ENCODE measurements at regions not wholly inside any gene's neighbourhood (a gene's known extent, or its start where the extent isn't known, plus 50 kb on each side); places are given as distances from the start of the nearest gene placed in this dataset.

DNA sequence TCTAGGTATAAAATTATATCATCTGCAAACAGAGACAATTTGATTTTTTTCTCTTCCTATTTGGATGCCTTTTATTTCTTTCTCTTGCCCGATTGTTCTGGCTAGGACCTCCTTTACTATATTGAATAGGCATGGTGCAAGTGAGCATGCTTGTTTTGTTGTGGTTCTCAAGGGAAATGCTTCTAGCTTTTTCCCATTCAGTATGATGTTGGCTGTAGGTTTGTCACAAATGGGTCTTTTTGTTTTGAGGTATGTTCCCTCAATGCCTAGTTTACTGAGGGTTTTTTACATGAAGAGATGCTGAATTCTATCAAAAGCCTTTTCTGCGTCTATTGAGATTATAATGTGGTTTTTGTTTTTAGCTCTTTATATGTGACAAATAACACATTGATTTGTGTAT is 198.2 kb upstream of the GHR start:
- DNase-seq (ENCODE audit: extremely low spot score) = no peak
- TF ChIP-seq, protein P1, sequence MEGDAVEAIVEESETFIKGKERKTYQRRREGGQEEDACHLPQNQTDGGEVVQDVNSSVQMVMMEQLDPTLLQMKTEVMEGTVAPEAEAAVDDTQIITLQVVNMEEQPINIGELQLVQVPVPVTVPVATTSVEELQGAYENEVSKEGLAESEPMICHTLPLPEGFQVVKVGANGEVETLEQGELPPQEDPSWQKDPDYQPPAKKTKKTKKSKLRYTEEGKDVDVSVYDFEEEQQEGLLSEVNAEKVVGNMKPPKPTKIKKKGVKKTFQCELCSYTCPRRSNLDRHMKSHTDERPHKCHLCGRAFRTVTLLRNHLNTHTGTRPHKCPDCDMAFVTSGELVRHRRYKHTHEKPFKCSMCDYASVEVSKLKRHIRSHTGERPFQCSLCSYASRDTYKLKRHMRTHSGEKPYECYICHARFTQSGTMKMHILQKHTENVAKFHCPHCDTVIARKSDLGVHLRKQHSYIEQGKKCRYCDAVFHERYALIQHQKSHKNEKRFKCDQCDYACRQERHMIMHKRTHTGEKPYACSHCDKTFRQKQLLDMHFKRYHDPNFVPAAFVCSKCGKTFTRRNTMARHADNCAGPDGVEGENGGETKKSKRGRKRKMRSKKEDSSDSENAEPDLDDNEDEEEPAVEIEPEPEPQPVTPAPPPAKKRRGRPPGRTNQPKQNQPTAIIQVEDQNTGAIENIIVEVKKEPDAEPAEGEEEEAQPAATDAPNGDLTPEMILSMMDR (IDR thresholded peaks at IDR 0.05; ENCODE audit: control extremely low read depth, extremely low read depth, low read depth, missing control alignments) = no peak
- ChIA-PET POLR2A (no interaction called here), CTCF (no interaction called here)

- DNase-seq (ENCODE audit: extremely low spot score) = no peak
- ChIA-PET POLR2A (no interaction called here), CTCF (interaction anchor here (0.7 kb wide), 1 partner anchor 10 kb away, joined by 3 read pairs; no protein-coding TSS in a partner anchor)
- TF ChIP-seq, protein P1 (IDR thresholded peaks at IDR 0.05; ENCODE audit: control extremely low read depth, extremely low read depth, low read depth, missing control alignments) = no peak
These were observed 195.0 kb upstream of the GHR start for GRCh38 chr5:42228279-42228678.

DNA sequence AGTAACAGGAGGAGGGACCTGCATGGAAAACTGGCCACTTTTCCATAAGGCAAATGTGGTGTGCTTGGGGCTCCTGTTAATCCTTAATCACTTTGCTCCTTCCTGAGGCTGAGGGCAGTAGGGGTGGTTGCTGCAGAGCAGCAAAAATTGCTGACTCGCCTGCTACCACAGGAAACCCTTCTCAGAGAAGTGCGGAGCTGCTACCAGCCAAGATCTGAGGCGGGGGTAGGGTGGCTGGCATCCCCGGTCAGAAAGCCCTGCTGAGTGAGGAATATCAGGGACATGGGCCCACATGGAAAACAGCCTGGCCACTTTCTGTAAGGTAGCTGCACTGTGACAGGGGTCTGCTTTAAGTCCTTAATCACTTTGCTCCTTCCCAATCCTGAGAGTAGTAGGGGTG is 192.4 kb upstream of the GHR start:
- POLR2A ChIA-PET = no interaction called here
- no peak for DNase-seq (ENCODE audit: extremely low spot score)
- TF ChIP-seq, protein P1 (IDR thresholded peaks at IDR 0.05; ENCODE audit: control extremely low read depth, extremely low read depth, low read depth, missing control alignments) = no peak
- CTCF ChIA-PET = interaction anchor here (0.9 to 1.2 kb wide), 2 partner anchors 9 to 11 kb away, joined by 3 read pairs; no protein-coding TSS in a partner anchor

GRCh38 chr5:42235241-42235640 is 188.0 kb upstream of the GHR start:
- ChIA-PET CTCF (interaction anchor here (1.5 kb wide), 1 partner anchor 21 kb away, joined by 3 read pairs; no protein-coding TSS in a partner anchor), POLR2A (no interaction called here)
- TF ChIP-seq, protein P1 (IDR thresholded peaks at IDR 0.05; ENCODE audit: control extremely low read depth, extremely low read depth, low read depth, missing control alignments) = no peak
- no peak for DNase-seq (ENCODE audit: extremely low spot score)

- ChIA-PET POLR2A (no interaction called here), CTCF (interaction anchor here (1.5 kb wide), 1 partner anchor 21 kb away, joined by 3 read pairs; no protein-coding TSS in a partner anchor)
- TF ChIP-seq, protein P1 (IDR thresholded peaks at IDR 0.05; ENCODE audit: control extremely low read depth, extremely low read depth, low read depth, missing control alignments) = no peak
- DNase-seq (ENCODE audit: extremely low spot score) = no peak
These were observed 187.4 kb upstream of the GHR start for GRCh38 chr5:42235837-42236236.

- ChIA-PET POLR2A (no interaction called here), CTCF (no interaction called here)
- TF ChIP-seq, protein P1 (IDR thresholded peaks at IDR 0.05; ENCODE audit: control extremely low read depth, extremely low read depth, low read depth, missing control alignments) = no peak
- no peak for DNase-seq (ENCODE audit: extremely low spot score)
These were observed 181.6 kb upstream of the GHR start for GRCh38 chr5:42241636-42242035.

- ChIA-PET POLR2A (no interaction called here), CTCF (interaction anchor here (1.1 kb wide), 1 partner anchor 15 kb away, joined by 3 read pairs; no protein-coding TSS in a partner anchor)
- TF ChIP-seq, protein P1 (IDR thresholded peaks at IDR 0.05; ENCODE audit: control extremely low read depth, extremely low read depth, low read depth, missing control alignments) = no peak
- no peak for DNase-seq (ENCODE audit: extremely low spot score)
These were observed 181.0 kb upstream of the GHR start for GRCh38 chr5:42242210-42242609.

All from GM10248 (cell line).